ENCODE measurements at regions not wholly inside any gene's neighbourhood (a gene's known extent, or its start where the extent isn't known, plus 50 kb on each side); places are given as distances from the start of the nearest gene placed in this dataset.

- intact Hi-C loops (cut with DNase I; ENCODE audit: low total_unique reads): no loop called here
- DNase-seq (no peak), ATAC-seq (no peak)
- Histone ChIP-seq H3K36me3 (no peaks in the 10 kb centered on the region), H3K4me3 (no peak overlapping the region), H3K9me3 (no peaks in the 10 kb centered on the region), H3K27me3 (no peaks in the 10 kb centered on the region), H3K27ac (no peak overlapping the region), H3K4me1 (no peaks in the 10 kb centered on the region)
- in situ Hi-C loops (cut with MboI; ENCODE audit: low sequenced_read_pairs in 4 of 4): no loop called here
- TF ChIP-seq POLR2A (IDR thresholded peaks at IDR 0.05): no peak
- TF ChIP-seq CTCF (IDR thresholded peaks at IDR 0.05 in 4 of 5, conservative IDR thresholded peaks at IDR 0.05 in 1 of 5): no peak
Measured at GRCh38 chr2:2505604-2506003, 174.5 kb upstream of the MYT1L start.

- no peak for ATAC-seq
- H3K27me3 ChIP-seq: no peaks in the 10 kb centered on the region
- intact Hi-C loops (cut with DNase I; ENCODE audit: low total_unique reads) (no loop called here), in situ Hi-C loops (cut with MboI; ENCODE audit: low sequenced_read_pairs in 4 of 4) (no loop called here)
- no peaks in the 10 kb centered on the region for H3K9me3 ChIP-seq
- H3K4me3 ChIP-seq: no peak overlapping the region
- DNase-seq: no peak
- TF ChIP-seq CTCF (IDR thresholded peaks at IDR 0.05 in 4 of 5, conservative IDR thresholded peaks at IDR 0.05 in 1 of 5): no peak
- no peaks in the 10 kb centered on the region for H3K4me1 ChIP-seq
- no peak overlapping the region for H3K27ac ChIP-seq
- no peaks in the 10 kb centered on the region for H3K36me3 ChIP-seq
Measured at GRCh38 chr2:2503864-2504418, 172.9 kb upstream of the MYT1L start.

GRCh38 chr2:2502201-2502549 lies 171.1 kb upstream of the MYT1L start:
- Histone ChIP-seq H3K27me3 (no peaks in the 10 kb centered on the region), H3K4me3 (no peak overlapping the region), H3K27ac (no peak overlapping the region), H3K9me3 (no peaks in the 10 kb centered on the region), H3K36me3 (no peaks in the 10 kb centered on the region), H3K4me1 (no peaks in the 10 kb centered on the region)
- ATAC-seq (no peak), DNase-seq (no peak)
- TF ChIP-seq CTCF (IDR thresholded peaks at IDR 0.05 in 4 of 5, conservative IDR thresholded peaks at IDR 0.05 in 1 of 5) (no peak), POLR2A (IDR thresholded peaks at IDR 0.05) (no peak)
- in situ Hi-C loops (cut with MboI; ENCODE audit: low sequenced_read_pairs in 4 of 4) (no loop called here), intact Hi-C loops (cut with DNase I; ENCODE audit: low total_unique reads) (no loop called here)

- Histone ChIP-seq H3K4me1 (no peaks in the 10 kb centered on the region), H3K27me3 (no peaks in the 10 kb centered on the region), H3K4me3 (no peak overlapping the region), H3K27ac (no peak overlapping the region), H3K9me3 (no peaks in the 10 kb centered on the region), H3K36me3 (no peaks in the 10 kb centered on the region)
- no peak for ATAC-seq
- in situ Hi-C loops (cut with MboI; ENCODE audit: low sequenced_read_pairs in 4 of 4) (no loop called here), intact Hi-C loops (cut with DNase I; ENCODE audit: low total_unique reads) (no loop called here)
- TF ChIP-seq CTCF (IDR thresholded peaks at IDR 0.05 in 4 of 5, conservative IDR thresholded peaks at IDR 0.05 in 1 of 5) (no peak), POLR2A (IDR thresholded peaks at IDR 0.05) (no peak)
- no peak for DNase-seq
Measured at GRCh38 chr2:2501454-2502200, 170.6 kb upstream of the MYT1L start.

GRCh38 chr2:2495606-2496005 lies 164.5 kb upstream of the MYT1L start:
- DNase-seq (no peak), ATAC-seq (no peak)
- H3K9me3 ChIP-seq: no peaks in the 10 kb centered on the region
- no peaks in the 10 kb centered on the region for H3K4me1 ChIP-seq
- H3K36me3 ChIP-seq: no peaks in the 10 kb centered on the region
- TF ChIP-seq CTCF (IDR thresholded peaks at IDR 0.05 in 4 of 5, conservative IDR thresholded peaks at IDR 0.05 in 1 of 5) (no peak), POLR2A (IDR thresholded peaks at IDR 0.05) (no peak)
- in situ Hi-C loops (cut with MboI; ENCODE audit: low sequenced_read_pairs in 4 of 4) (no loop called here), intact Hi-C loops (cut with DNase I; ENCODE audit: low total_unique reads) (no loop called here)
- H3K27me3 ChIP-seq: no peaks in the 10 kb centered on the region
- H3K4me3 ChIP-seq: no peak overlapping the region
- H3K27ac ChIP-seq: no peak overlapping the region

Measured in gastrocnemius medialis (tissue), 4 donors.